ENCODE measurements at regions not wholly inside any gene's neighbourhood (a gene's known extent, or its start where the extent isn't known, plus 50 kb on each side); places are given as distances from the start of the nearest gene placed in this dataset.
A peak's percentile ranks its signal among the peaks of the same experiment; 100 is the strongest.

GRCh38 chr10:3235996-3236510 lies 63.5 kb upstream of the PITRM1 start:
- no peak overlapping the region for H3K9ac ChIP-seq
- H3K4me1 ChIP-seq: peaks cover 8% of the 10 kb centered on the region; the same call in 1 of the 2 replicates
- no peak overlapping the region for H3K27ac ChIP-seq
- no peaks in the 10 kb centered on the region for H3K36me3 ChIP-seq
- TF ChIP-seq Cebpa-rat (IDR thresholded peaks at IDR 0.05): no peak
- no peak overlapping the region for H3K4me2 ChIP-seq
- no peaks in the 10 kb centered on the region for H3K9me3 ChIP-seq
- H3K4me3 ChIP-seq: no peak overlapping the region
- H4K20me1 ChIP-seq: no peaks in the 10 kb centered on the region
- no peaks in the 10 kb centered on the region for H3K27me3 ChIP-seq

DNA sequence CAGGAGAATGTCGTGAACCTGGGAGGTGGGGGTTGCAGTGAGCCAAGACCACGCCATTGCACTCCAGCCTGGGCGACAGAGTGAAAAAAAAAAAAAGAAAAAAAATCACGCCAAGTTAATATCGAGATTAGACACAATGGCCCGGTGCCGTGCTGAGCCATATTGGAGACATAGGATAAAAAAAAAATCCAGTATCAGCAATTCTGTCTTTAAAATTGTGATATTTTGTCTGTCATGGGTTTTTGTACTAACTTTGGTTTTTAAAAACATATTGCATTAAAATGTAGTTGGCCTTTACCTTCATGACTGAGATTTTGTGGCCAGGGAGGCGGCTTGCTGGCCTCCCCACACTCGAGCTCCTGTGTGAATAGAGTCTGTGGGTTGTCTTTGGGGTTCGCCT lies 62.8 kb upstream of the PITRM1 start:
- H3K9ac ChIP-seq: no peak overlapping the region
- H3K9me3 ChIP-seq: no peaks in the 10 kb centered on the region
- no peak for TF ChIP-seq Cebpa-rat (IDR thresholded peaks at IDR 0.05)
- no peaks in the 10 kb centered on the region for H4K20me1 ChIP-seq
- no peaks in the 10 kb centered on the region for H3K36me3 ChIP-seq
- H3K27ac ChIP-seq: no peak overlapping the region
- H3K27me3 ChIP-seq: no peaks in the 10 kb centered on the region
- H3K4me2 ChIP-seq: no peak overlapping the region
- peaks cover 8% of the 10 kb centered on the region; the same call in 1 of the 2 replicates for H3K4me1 ChIP-seq
- H3K4me3 ChIP-seq: no peak overlapping the region

GRCh38 chr10:3233486-3233990 lies 61.0 kb upstream of the PITRM1 start:
- Histone ChIP-seq H3K4me3 (no peak overlapping the region), H3K27ac (no peak overlapping the region), H3K9ac (no peak overlapping the region), H4K20me1 (no peaks in the 10 kb centered on the region), H3K9me3 (no peaks in the 10 kb centered on the region), H3K27me3 (no peaks in the 10 kb centered on the region), H3K4me2 (no peak overlapping the region), H3K36me3 (no peaks in the 10 kb centered on the region), H3K4me1 (peaks cover 4% of the 10 kb centered on the region)
- TF ChIP-seq Cebpa-rat (IDR thresholded peaks at IDR 0.05): no peak

GRCh38 chr10:3231951-3232730 lies 59.6 kb upstream of the PITRM1 start:
- Histone ChIP-seq H3K27me3 (no peaks in the 10 kb centered on the region), H4K20me1 (no peaks in the 10 kb centered on the region), H3K36me3 (no peaks in the 10 kb centered on the region), H3K9ac (no peak overlapping the region), H3K4me2 (no peak overlapping the region), H3K27ac (no peak overlapping the region), H3K4me3 (no peak overlapping the region), H3K4me1 (peaks cover 18% of the 10 kb centered on the region), H3K9me3 (no peaks in the 10 kb centered on the region)
- no peak for TF ChIP-seq Cebpa-rat (IDR thresholded peaks at IDR 0.05)

- Histone ChIP-seq H3K4me3 (no peak overlapping the region), H3K27me3 (no peaks in the 10 kb centered on the region), H3K9me3 (no peaks in the 10 kb centered on the region), H3K27ac (no peak overlapping the region), H3K4me2 (no peak overlapping the region), H3K4me1 (peaks cover 24% of the 10 kb centered on the region), H4K20me1 (no peaks in the 10 kb centered on the region), H3K36me3 (no peaks in the 10 kb centered on the region), H3K9ac (no peak overlapping the region)
- no peak for TF ChIP-seq Cebpa-rat (IDR thresholded peaks at IDR 0.05)
Observed at GRCh38 chr10:3229815-3230214, 57.2 kb upstream of the PITRM1 start.

DNA sequence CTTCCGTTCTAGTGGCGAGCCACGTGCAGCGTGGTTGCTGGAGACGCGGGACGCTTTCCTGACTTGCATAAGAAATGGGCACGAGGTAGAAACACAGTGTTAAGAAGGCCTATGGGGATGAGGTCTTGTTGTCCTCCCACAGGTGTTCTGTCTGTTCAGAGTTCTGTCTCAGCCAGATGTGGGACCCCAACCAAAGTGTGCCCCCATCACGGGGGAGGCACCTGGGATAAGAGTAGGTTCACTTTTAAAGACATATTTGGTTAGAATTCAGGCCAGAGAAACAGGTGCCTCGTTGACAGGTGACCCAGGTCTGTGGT lies 56.0 kb upstream of the PITRM1 start:
- no peak overlapping the region for H3K27ac ChIP-seq
- peaks cover 24% of the 10 kb centered on the region for H3K4me1 ChIP-seq
- H4K20me1 ChIP-seq: no peaks in the 10 kb centered on the region
- TF ChIP-seq Cebpa-rat (IDR thresholded peaks at IDR 0.05): no peak
- H3K9me3 ChIP-seq: no peaks in the 10 kb centered on the region
- no peak overlapping the region for H3K4me3 ChIP-seq
- H3K4me2 ChIP-seq: peak overlapping the region; percentile 63
- no peak overlapping the region for H3K9ac ChIP-seq
- no peaks in the 10 kb centered on the region for H3K27me3 ChIP-seq
- no peaks in the 10 kb centered on the region for H3K36me3 ChIP-seq

DNA sequence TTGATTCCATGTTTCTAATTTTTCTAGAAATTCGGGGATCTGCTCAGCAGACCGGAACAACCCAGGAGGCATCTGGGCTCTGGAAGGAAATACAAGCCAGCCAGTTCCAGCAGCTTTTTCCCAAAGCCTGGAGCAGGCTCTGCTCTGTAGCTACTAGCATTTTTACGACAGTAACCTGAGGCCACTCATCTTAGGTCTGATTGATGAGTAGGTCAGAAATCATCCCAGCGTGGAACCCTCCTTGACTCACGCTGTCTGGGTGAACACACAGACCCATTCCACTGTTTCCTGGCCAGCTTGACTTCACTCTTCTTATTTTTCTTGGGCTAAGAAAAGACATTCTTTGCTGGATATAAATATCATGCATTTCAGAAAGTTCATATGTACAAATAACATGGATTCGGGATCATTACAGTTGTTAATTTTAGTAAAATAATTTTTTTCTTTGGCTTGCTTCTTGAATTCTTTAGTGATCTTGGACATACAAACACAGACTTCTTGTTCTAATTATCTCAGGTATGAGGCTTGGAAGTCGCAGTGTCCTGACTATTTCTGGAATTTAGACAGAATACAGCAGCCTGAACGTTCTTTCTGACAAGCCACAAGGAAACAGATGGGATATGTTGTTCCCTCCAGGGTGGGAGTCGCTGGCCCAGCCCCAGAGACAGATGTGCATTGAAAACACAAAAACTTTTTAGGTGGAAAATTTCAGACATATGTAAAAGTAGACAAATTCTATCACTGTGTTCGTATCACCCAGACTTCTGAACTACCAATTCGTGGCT lies 54.6 kb upstream of the PITRM1 start:
- Histone ChIP-seq H3K4me3 (no peak overlapping the region), H3K9me3 (no peaks in the 10 kb centered on the region), H3K27me3 (no peaks in the 10 kb centered on the region), H3K4me1 (peaks cover 24% of the 10 kb centered on the region), H4K20me1 (no peaks in the 10 kb centered on the region), H3K27ac (no peak overlapping the region), H3K9ac (no peak overlapping the region), H3K4me2 (peak overlapping the region; percentile 63), H3K36me3 (no peaks in the 10 kb centered on the region)
- no peak for TF ChIP-seq Cebpa-rat (IDR thresholded peaks at IDR 0.05)

GRCh38 chr10:3225561-3225960 lies 53.0 kb upstream of the PITRM1 start:
- Histone ChIP-seq H3K4me3 (no peak overlapping the region), H3K9ac (no peak overlapping the region), H3K9me3 (no peaks in the 10 kb centered on the region), H3K27me3 (no peaks in the 10 kb centered on the region), H3K27ac (no peak overlapping the region), H3K36me3 (no peaks in the 10 kb centered on the region), H3K4me2 (no peak overlapping the region), H4K20me1 (no peaks in the 10 kb centered on the region), H3K4me1 (peaks cover 24% of the 10 kb centered on the region)
- no peak for TF ChIP-seq Cebpa-rat (IDR thresholded peaks at IDR 0.05)

GRCh38 chr10:3224241-3224640 lies 51.7 kb upstream of the PITRM1 start:
- Histone ChIP-seq H4K20me1 (no peaks in the 10 kb centered on the region), H3K36me3 (no peaks in the 10 kb centered on the region), H3K4me2 (no peak overlapping the region), H3K4me3 (no peak overlapping the region), H3K9me3 (no peaks in the 10 kb centered on the region), H3K9ac (no peak overlapping the region), H3K27me3 (no peaks in the 10 kb centered on the region), H3K27ac (no peak overlapping the region), H3K4me1 (peaks cover 24% of the 10 kb centered on the region)
- no peak for TF ChIP-seq Cebpa-rat (IDR thresholded peaks at IDR 0.05)

- H3K4me1 ChIP-seq: peaks cover 11% of the 10 kb centered on the region
- H3K4me3 ChIP-seq: no peak overlapping the region
- no peak overlapping the region for H3K27ac ChIP-seq
- no peak overlapping the region for H3K4me2 ChIP-seq
- H3K9me3 ChIP-seq: no peaks in the 10 kb centered on the region
- H3K27me3 ChIP-seq: no peaks in the 10 kb centered on the region
- no peak for TF ChIP-seq Cebpa-rat (IDR thresholded peaks at IDR 0.05)
- H4K20me1 ChIP-seq: no peaks in the 10 kb centered on the region
- no peak overlapping the region for H3K9ac ChIP-seq
- H3K36me3 ChIP-seq: no peaks in the 10 kb centered on the region
Observed at GRCh38 chr10:3222626-3223025, 50.0 kb upstream of the PITRM1 start.
